AG04449 (cell line): ENCODE measurements at regions not wholly inside any gene's neighbourhood (a gene's known extent, or its start where the extent isn't known, plus 50 kb on each side); places are given as distances from the start of the nearest gene placed in this dataset.
A peak's percentile ranks its signal among the peaks of the same experiment; 100 is the strongest.

Experiments
- CTCF ChIA-PET: fragments of 350-600 bp; formaldehyde crosslinking; extraction: SDS; loops from one replicate; lab custom pipeline; 2021; ENCODE audit warnings: antibody characterized with exemption; lab: Yijun Ruan, JAX
- POLR2A ChIA-PET: fragments of 400-600, 350-600 bp; formaldehyde crosslinking; extraction: SDS; loops from one replicate; lab custom pipeline; 2020; ENCODE audit warnings: antibody characterized with exemption, inconsistent platforms; lab: Yijun Ruan, JAX
- DNase-seq: peaks from one replicate; pipeline ENCODE4 v3.0.0-alpha.2; 2010; ENCODE audit warnings: low read depth, low spot score
- H3K4me3 ChIP-seq: 2 replicates; pipeline ENCODE4 v1.5.1; 2011; ENCODE audit warnings: low read depth, mild to moderate bottlenecking, control low read depth, low read length
- CTCF ChIP-seq: IDR thresholded peaks from one replicate; pipeline ENCODE4 v1.5.1; 2011; ENCODE audit warnings: mild to moderate bottlenecking, moderate library complexity, low read length, control low read depth, inconsistent platforms; ENCODE audit not compliant: insufficient read depth; ENCODE audit errors: missing control alignments

GRCh38 chr6:140540743-140541142 is 1166.3 kb upstream of the CITED2 start:
- no peak for DNase-seq
- ChIA-PET CTCF (interaction anchor here (1.4 kb wide), 1 partner anchor 381 kb away, joined by 3 read pairs; no protein-coding TSS in a partner anchor), POLR2A (no interaction called here)
- no peak overlapping the region for H3K4me3 ChIP-seq
- TF ChIP-seq CTCF: no peak

GRCh38 chr6:140538926-140539325 is 1164.5 kb upstream of the CITED2 start:
- H3K4me3 ChIP-seq: no peak overlapping the region
- DNase-seq: no peak
- CTCF ChIA-PET: interaction anchor here (0.7 to 1.5 kb wide), 5 partner anchors 20 to 460 kb away, joined by 3 to 8 read pairs (median 4); no protein-coding TSS in a partner anchor
- TF ChIP-seq CTCF: no peak
- POLR2A ChIA-PET: interaction anchor here (0.5 to 2.1 kb wide), 4 partner anchors 159 to 1169 kb away, joined by 3 to 9 read pairs (median 4); partner anchors contain the start of gene CITED2

GRCh38 chr6:140537834-140538705 is 1163.6 kb upstream of the CITED2 start:
- no peak overlapping the region for H3K4me3 ChIP-seq
- no peak for TF ChIP-seq CTCF
- ChIA-PET POLR2A (interaction anchor here (0.5 to 2.1 kb wide), 7 partner anchors 34 to 1168 kb away, joined by 3 to 9 read pairs (median 4); partner anchors contain the start of gene CITED2), CTCF (interaction anchor here (0.7 to 1.5 kb wide), 6 partner anchors 20 to 459 kb away, joined by 3 to 8 read pairs (median 4); no protein-coding TSS in a partner anchor)
- peak; percentile 100 for DNase-seq

GRCh38 chr6:140537211-140537610 is 1162.8 kb upstream of the CITED2 start:
- CTCF ChIA-PET: no interaction called here
- POLR2A ChIA-PET: interaction anchor here (0.6 to 2.1 kb wide), 5 partner anchors 35 to 1162 kb away, joined by 3 to 9 read pairs (median 4); partner anchors contain the start of gene CITED2
- TF ChIP-seq CTCF: no peak
- DNase-seq: no peak
- H3K4me3 ChIP-seq: no peak overlapping the region

- POLR2A ChIA-PET: no interaction called here
- no peak for TF ChIP-seq CTCF
Measured at GRCh38 chr6:140535511-140535910, 1161.1 kb upstream of the CITED2 start.

GRCh38 chr6:140533526-140533925 is 1159.1 kb upstream of the CITED2 start:
- DNase-seq: no peak
- ChIA-PET POLR2A (no interaction called here), CTCF (no interaction called here)
- TF ChIP-seq CTCF: no peak
- no peak overlapping the region for H3K4me3 ChIP-seq

More at GRCh38 chr6:140535511-140535910, 1161.1 kb upstream of the CITED2 start:
- DNase-seq: no peak
- H3K4me3 ChIP-seq: no peak overlapping the region
- CTCF ChIA-PET: interaction anchor here (0.6 kb wide), 1 partner anchor 228 kb away, joined by 3 read pairs; no protein-coding TSS in a partner anchor
